ENCODE measurements at regions not wholly inside any gene's neighbourhood (a gene's known extent, or its start where the extent isn't known, plus 50 kb on each side); places are given as distances from the start of the nearest gene placed in this dataset.

DNA sequence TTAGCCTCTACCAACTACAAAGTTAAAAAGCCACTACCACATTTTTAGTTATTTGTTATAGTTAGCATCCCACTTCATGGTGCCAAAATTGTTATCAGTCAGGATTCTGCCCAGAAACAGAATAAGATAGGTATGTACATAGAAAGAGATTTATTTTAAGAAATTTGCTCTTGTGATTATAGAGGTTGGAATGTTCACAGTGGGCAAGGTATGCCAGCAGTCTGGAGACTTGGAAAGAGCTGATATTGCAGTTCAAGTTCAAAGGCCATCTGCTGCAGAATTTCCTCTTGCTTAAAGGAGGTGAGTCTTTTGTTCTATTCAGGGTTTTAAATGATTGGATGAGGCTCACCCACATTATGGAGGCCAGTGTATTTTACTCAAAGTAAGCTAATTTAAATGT lies 143.8 kb upstream of the POU1F1 start:
- TF ChIP-seq CTCF (IDR thresholded peaks at IDR 0.05) (no peak), POLR2A (IDR thresholded peaks at IDR 0.05) (no peak)

Data from lower leg skin (tissue), 3 donors.